B cell (primary cell): ENCODE measurements at regions not wholly inside any gene's neighbourhood (a gene's known extent, or its start where the extent isn't known, plus 50 kb on each side); places are given as distances from the start of the nearest gene placed in this dataset.

ENCODE experiments used
- CTCF ChIP-seq: fragments of 200-600 bp; IDR thresholded peaks from one replicate; pipeline ENCODE4 v1.8.0; 2022; ENCODE audit warnings: antibody characterized with exemption, mild to moderate bottlenecking
- EZH2 ChIP-seq: IDR thresholded peaks from 2 replicates; pipeline ENCODE4 v1.6.1; 2012; ENCODE audit warnings: borderline replicate concordance, low read depth, mild to moderate bottlenecking, moderate library complexity, low read length; ENCODE audit not compliant: insufficient read depth, poor library complexity, severe bottlenecking

GRCh38 chr2:21195326-21195725 lies 71.6 kb downstream of the TDRD15 start:
- TF ChIP-seq CTCF (no peak), EZH2 (no peak)
